ENCODE measurements at regions not wholly inside any gene's neighbourhood (a gene's known extent, or its start where the extent isn't known, plus 50 kb on each side); places are given as distances from the start of the nearest gene placed in this dataset.

DNA sequence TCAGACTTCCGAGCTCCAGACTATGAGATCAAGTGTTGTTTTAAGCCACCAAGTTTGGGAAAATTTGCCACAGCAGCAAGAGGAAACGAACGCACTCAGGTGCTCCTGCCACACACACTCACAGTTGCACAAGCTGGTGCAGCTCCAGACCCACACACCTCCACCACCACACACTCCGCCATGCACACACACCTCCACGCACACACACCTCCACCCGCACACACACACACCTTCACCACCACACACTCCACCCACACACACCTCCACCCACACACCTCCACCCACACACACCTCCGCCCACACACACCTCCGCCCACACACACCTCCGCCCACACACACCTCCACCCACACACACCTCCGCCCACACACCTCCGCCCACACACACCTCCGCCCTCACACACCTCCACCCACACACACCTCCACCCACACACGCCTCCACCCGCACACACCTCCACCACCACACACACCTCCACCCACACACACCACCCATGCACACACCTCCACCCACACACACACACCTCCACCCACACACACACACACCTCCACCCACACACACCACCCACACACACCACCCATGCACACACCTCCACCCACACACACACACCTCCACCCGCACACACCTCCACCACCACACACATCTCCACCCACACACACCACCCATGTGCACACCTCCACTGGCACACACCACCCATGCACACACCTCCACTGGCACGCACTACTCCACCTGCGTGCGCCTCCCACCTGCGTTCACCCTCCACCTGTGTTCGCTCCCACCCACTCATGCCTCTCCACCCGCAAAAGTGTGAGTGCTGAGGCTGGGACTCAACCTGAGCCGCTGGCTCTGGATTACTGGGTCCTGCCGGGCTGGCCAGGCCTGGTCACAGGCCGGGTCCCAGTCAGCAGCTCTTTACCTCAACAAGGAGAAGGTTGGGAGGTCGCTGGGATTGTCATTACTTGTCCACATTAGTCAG is 175.6 kb downstream of the BMP7 start:
- DNase-seq = peak; percentile 5

DNA sequence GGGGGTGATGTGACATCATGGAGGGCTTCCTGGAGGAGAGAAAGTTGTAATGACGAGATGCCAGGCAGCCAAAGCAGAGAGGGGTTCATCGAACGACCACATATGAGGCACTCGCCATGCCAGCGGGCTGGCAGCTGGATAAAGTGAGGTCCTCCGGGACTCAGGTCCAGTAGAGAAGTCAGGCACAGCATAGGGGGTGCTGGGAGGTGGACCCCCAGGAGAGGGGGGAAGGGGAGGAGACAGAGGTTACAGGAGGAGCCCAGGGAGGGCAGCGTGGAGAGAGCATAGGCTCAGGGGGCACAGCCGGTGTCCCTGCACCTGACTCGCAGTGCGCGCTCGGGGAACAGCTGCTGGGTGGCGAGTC is 174.7 kb downstream of the BMP7 start:
- DNase-seq = no peak

DNA sequence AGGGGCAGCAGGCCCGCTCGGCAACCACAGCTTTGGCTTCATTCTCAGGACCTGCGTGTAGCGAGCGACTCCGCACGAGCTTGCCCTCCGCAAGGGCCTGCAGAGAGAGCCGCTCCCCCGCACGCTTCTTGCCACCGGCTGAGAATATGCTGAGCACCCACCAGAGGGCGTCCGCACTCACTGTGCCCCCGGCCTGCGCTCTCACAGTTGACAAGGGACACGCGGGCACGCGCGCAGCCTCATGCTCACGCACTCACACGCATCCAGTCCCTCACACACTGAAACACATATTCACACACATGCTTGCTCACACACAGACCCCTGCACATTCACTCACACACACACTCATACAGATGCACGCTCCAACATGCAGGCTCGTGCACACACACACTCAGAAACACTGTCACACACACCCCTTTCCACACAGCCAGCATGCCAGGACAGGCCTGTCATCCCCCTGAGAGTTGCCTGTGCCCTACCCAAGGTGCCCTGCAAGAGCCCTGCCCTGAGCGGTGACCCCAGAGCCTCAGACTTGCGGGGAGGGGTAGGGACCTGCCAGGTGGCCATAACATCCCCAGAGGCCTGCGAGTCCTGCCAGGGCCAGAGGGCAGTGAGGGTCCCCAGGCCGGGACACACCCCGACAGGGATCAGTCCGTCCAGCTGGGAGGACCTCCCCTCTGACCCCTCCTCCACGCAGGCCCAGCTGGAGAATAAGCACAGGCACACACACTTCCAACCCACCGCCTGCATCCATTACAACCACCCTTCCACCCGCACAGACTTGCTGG is 174.1 kb downstream of the BMP7 start:
- DNase-seq = peak; percentile 67

DNA sequence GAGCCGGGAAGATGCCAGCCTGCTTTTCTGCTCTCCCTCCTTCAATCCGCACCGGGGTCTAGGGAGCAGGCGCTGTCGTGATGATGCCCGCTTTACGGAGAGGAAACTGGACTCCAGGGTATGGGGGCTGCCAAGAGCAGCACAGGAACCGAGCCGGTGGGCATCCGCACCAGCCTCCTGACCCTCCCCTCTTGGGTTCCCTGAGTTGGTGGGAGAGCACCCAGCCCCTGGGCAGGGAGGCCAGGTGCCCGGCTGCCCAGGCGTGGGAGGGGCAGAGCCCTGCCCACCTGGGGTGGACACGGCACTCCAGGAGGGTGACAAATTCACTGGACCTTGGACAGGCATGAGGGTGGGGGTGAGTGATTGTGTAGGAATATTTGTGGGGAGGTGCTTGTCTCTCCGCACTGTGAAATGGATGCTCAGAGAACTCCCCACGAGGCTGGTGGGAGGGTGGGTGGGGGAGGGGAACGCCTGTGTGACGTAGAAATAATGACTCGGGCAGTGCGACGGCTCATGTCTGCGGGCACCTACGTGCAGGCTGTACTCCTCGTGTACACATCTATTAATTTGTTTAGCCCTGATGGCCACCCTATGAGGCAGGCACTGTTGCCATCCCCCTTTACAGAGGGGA is 173.4 kb downstream of the BMP7 start:
- DNase-seq = no peak

DNA sequence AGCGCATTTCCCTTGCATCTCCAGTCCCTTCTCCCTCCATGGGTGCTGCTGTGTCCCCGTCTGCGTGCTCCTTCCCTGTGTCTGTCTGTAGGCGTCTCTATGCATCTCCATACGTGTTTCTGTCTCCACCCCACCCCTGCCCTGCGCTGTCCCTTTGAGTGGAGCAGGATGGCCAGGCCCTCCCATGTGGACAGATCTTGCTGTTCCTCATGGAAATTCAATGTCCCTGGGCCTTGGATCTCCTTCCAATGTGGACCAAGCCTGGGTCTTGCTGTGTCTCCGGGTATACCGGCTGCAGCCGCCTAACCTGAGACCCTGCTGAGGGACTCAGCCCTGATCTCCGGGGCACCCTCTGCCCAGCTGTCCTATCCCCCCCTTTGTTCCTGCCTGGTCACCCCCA is 172.7 kb downstream of the BMP7 start:
- no peak for DNase-seq

DNA sequence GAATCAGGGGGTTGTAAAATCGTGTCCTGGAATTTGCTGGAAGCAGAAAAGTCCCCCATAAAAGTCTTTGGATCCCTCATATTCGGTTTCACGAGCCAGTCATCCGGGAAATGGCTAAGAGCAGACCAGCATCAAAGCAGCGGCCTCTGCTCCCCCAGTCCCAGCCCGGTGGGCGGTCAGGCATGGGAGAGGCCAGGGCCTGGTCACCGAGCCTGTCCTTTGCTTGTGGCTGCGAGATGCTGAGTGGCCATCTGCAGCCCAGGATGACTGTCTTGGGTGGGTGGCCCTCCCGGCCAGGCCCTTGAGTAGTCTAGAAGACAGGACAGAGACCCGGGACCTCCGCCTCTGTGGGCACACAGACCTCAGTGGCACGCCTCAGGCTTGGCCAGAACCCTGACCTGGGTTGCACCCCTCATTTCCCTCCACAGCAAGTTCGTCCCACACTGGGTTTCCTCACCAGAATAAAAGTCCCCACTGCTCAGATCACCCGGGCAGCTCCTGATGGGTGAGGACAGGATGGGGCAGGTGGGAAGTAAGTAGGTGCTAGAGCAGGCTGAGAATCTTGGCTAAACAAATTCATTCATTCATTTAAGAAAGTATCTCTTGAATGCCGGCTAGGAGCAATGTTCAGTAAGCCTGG is 172.1 kb downstream of the BMP7 start:
- DNase-seq = no peak

DNA sequence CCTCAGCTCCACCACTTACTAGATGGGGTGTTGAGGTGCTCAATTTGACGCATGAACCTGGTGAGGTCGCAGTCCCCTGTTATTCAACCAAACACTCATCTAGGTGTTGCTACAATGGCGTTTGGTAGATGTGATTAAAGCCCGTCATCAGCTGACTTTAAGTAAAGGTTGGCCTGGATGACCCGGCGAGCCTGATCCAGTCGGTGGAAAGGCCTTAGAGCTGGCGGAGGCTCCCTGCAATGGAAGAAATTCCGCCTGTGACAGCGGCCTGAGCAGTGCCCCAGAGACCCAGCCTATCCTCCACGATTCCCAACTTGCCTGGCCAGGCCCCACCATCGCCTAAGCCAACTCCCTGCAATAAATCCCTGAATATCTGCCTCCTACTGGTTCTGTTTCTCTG is 171.4 kb downstream of the BMP7 start:
- no peak for DNase-seq

DNA sequence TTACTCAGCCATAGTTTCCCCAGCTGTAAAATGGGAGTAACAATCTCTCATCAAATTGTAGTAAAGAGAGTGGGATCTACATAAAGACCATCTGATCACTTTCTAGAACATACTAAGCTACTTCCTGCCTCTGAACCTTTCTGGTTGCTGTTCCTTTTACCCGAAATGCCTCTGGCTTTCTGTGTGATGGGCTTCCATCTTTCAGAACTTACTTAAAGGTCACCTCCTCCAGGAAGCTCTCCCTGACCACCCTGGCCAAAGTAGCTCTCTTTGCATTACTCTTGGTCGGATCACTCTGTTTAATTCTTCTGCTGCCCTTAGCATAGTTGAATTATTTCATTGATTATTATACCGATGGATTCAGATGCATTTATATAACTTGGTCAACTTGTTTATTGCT is 171.0 kb downstream of the BMP7 start:
- DNase-seq = no peak

DNA sequence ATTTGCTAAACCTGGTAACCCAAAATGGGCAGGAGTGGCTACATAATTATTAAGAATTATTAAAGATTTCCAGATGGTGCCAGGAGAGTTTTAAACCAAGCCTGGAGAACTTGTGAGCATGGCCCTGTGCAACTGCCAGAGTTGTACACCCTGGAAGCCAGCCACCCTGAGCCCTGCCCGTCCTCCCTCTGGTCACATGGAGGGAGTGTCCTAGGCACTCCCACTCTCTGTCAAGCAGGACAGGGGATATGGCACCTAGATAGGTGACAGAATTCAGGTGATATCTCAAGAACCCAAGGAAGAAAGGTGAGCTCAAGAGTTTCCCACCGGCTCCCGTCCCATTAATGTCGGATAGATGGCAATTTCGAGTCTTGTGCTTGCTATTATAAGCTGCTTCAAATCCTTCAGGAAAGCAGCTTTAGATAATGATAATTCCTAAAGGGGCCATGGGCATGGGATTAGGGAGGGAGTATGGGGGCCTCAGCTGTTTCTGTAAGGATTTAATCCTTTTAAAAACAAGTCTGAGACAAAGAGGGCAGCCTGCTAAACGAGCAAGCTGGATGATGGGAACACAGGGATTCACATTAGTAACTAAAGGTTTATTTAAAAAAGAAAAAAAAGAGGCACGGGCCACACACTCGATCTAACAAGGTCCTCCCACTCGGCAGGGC is 169.1 kb downstream of the BMP7 start:
- no peak for DNase-seq

DNA sequence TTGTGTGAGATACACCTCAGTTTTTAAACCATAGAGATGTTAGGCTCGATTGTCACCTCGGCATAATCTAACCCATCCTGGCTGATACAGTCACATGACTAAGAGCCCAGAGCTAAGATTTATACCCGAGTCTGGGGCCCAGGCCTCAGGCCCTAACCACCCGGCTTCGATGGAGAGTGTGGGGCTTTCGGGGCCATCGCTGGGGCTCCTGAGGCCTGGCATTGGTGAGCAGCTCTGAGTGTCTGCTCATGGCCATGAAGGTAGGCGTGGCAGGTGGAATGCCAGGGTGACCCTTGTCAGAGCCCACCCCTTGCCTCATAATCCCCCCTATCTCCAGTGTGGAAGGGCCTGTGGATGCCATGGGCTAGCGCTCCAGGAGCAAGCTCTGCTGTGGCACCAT is 164.3 kb downstream of the BMP7 start:
- DNase-seq = no peak

DNA sequence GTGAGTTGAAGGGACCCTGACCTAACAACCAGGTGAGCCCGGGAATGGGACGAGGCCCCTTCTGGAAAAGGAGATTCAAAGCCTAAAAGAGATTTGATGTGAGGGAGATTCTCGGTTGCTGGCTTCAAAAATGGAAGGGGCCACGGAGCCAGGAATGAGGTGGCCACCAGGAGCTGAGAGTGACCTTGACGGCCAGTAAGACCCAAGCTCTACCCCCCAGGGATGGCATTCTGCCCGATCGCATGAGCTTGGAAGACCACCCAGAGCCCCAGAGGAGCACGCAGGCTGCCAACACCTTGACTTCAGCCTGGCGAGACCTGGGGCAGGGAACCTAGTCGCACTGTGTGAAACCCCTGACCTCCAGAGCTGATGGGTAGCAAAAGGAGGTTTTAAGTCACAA is 163.9 kb downstream of the BMP7 start:
- no peak for DNase-seq

DNA sequence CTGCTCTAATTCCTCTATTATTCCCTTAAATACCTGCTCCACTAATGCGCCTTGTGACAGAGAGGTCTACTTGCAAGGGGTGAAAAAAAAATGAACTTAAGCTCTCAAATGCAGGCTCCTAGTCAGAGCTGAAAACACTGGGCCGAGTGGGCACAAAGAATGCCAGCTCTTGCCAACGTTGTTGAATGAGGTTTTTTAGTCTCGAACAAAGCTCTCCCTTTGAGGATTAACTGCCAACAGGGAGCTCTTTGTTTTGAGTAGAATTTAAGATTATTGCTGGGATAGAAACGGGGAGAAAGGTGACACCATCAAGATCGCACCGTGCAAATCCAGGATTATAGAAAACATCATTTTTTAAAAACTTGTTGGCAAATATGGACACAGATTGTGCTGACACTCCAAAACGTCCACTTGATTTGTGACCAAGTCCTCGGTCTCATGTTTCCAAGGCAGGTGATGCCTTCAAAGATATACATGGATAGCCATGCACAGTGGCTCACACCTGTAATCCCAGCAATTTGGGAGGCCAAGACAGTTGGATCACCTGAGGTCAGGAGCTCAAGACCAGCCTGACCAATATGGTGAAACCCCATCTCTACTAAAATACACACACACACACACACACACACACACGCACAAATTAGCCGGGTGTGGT is 163.2 kb downstream of the BMP7 start:
- DNase-seq = no peak

DNA sequence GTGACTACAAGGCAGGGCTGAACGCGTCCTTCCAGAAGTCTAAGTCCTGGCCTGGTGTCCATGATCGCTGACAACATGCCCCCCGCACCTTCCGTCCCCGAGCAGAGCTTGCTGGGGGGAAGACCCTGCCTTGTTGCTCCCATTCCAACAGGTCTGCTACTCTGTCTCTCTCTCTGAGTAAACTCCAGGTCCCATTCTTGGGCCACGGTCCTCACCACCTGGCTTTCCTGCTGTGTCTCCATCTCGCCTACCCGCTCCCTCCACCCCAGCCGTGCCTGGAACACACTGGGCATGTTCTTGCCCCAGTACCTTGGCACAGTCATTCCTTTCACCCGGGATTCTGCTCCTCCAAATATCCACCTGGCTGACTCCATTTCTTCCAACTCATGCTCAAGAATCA is 162.3 kb downstream of the BMP7 start:
- DNase-seq = no peak

DNA sequence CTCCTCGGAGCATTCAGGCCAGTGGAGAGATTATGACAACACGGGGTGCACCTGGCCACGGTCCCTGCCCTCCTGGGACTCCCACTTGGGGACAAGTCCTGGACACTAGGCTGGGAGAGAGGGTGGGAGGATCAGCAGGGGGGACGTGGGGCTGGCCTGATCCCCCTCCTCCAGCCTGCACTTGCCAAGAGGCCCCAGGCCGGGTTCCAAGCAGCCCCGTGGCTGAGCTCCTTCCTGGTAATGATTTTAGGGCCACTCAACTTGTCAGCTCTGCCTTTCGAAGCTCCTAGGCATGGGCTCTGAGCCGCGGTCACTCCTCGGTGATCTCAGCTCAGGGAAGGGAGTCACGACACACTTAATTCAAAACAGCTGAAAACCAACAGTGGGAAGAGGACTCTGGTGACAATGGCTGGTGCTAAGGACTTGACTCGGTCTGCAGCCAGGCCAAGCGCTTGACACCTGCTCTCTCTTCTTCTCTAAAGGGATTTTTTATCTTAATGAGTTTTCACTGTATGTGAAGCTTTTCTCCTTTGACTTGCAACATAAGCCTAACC is 161.7 kb downstream of the BMP7 start:
- no peak for DNase-seq

DNA sequence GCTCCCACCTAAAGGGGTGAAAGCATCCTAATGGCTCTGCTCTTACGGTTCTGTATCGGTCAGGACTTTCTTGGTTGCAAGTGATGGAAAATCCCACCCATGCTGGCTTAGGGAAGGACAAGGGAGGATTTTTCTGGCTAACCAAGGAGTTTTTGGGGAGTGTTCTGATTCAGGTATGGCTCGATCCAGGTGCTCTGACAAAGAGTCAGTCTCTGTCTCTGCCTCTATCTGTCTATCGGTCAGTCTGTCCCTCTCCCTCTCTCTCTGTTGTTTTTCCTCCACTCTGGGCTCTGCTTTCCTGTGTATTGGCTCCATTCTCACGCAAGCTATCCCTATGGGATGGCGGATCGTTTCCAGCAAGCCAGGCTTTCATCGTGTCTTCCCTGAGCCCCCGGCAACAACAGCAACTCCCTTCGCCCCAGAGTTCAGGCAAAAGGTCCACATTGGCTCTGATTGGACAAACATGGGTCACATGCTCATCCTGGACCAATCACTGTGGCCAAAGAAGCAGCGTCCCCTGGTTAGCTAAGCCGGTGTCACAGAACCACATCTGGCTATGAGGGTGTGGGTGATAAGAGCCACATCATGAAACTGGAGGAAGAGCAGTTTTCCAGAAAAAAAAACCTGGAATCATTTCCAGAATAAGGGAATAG is 160.3 kb downstream of the BMP7 start:
- DNase-seq = no peak

DNA sequence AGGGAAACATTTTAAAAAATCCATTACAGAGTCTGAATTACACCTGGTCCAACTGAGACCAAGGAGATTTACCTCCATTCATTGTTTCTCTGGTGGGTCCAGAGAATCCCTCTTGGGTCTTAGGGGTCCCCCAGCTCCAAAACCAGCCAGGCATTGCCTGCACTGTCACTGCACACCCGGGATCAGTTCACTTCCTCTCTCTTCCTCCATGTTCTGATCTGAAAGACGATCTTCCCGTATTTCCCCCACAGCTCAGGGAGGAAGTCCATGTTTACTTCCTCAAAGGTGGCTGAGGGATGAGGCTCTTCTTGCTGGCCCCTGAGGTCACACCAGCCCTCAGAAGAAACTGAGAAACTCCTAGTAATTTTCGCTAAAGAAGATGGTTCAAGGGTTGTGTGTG is 159.7 kb downstream of the BMP7 start:
- DNase-seq = no peak

DNA sequence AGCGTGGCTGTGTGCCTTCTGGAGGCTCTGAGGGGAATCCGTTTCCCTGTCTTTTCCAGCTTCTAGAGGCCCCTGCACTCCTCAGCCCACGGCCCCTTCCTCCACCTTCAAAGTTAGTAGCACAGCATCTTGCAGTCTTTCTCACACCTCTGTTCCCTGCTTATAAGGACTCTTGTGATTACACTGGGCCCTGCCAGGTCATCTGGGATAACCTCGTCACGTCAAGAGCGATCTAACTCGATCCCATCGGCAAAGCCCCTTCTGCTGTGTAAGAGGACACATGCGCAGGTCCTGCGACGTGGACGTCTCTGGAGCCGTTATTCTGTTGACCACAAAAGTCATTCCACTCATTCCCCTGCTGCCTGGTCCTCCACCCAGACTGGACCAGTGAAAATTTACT is 159.2 kb downstream of the BMP7 start:
- DNase-seq = no peak

DNA sequence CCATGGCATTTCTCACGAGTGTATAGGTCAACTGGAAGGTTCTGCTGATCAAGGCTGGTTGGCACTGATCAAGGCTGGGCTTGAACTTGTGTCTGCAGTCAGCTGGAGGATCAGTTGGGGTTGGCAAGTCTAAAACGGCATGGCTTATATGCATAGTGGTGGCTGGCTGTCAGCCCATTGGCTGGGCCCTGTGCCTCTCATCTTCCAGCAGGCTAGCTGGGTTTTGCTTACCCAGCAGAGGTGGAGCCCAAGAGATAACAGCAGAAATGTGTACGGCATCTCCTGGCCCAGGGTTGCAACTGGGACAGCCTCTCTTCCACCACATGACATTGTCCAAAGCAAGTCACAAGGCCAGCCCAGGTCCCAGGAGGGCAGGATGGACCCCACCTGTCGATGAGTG is 158.2 kb downstream of the BMP7 start:
- DNase-seq = no peak

DNA sequence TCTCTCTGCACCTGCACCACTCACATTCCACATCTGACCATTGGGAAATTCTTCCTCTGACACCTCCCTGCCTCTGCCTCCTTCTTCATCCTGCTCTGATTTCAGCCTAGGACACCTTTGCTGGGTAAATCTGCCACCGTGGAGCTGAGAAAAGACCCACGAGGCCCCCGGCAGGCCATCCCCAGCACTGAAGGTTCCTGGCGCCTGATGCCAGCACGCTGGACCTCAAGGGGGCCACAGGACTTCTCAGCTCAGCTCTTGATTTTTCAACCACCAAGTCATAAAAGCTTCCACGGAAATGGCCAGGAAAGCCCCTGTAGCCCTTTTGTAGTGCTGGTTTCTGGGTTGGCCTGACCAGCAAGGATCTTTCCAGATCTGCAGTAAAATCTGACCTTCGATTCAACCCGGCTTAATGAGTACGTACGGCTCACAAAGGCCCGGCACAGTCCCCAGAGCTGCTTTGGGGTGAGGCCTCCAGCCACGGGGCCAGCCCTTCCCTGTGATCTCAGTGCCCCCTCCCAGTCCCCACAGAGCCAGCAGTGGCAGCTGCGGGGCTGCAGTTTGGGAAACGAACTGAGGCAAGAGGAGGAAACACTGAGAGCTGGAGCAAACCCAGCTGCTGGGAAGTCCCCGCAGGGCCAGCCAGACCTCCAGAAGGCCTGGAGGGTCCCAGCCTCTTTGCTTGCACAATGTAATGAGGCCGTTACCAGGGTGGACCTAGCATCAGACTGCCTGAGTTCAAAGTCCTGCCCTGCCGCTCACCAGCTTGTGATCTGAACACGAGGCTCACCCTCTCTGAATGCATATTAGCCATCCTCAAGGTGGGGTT is 157.5 kb downstream of the BMP7 start:
- DNase-seq = no peak

DNA sequence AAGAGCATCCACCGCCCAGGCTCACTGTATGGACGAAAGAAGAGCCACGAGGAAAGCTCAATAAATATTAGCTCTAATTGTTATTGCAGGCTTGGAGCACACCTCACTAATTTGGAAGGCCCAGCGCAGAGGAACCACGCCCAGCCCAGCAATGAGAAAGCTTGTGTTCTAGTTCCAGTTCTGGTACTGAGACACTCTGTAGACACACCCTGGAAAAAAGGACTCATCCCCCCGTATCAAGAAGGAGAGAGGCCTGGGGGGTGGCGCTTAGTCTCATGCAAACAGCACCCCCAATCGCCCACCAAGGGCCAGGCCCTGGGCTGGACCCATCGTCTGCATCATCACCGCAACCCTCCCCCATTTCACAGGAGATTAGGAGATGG is 156.9 kb downstream of the BMP7 start:
- DNase-seq = no peak
